ENCODE measurements at regions not wholly inside any gene's neighbourhood (a gene's known extent, or its start where the extent isn't known, plus 50 kb on each side); places are given as distances from the start of the nearest gene placed in this dataset.
"Not testable (repeated sequence)": the region's sequence is repeated elsewhere in the genome, so short reads cannot be mapped to it uniquely, and the experiment has no call there.

GRCh38 chr4:60938181-60938580, 261.9 kb upstream of the ADGRL3 start:
- no peak for DNase-seq

GRCh38 chr4:60938621-60939020, 261.5 kb upstream of the ADGRL3 start:
- DNase-seq = no peak

- no peak for DNase-seq
Measured at GRCh38 chr4:60944060-60944459, 256.1 kb upstream of the ADGRL3 start.

- no peak for DNase-seq
Measured at GRCh38 chr4:60945641-60946040, 254.5 kb upstream of the ADGRL3 start.

- no peak for DNase-seq
Measured at GRCh38 chr4:60948008-60948407, 252.1 kb upstream of the ADGRL3 start.

- DNase-seq = no peak
Measured at GRCh38 chr4:60952921-60953320, 247.2 kb upstream of the ADGRL3 start.

GRCh38 chr4:60953826-60954225, 246.3 kb upstream of the ADGRL3 start:
- no peak for DNase-seq

GRCh38 chr4:60962286-60962685, 237.8 kb upstream of the ADGRL3 start:
- no peak for DNase-seq

- DNase-seq = no peak
Measured at GRCh38 chr4:60981534-60981933, 218.6 kb upstream of the ADGRL3 start.

- no peak for DNase-seq
Measured at GRCh38 chr4:60989141-60989540, 211.0 kb upstream of the ADGRL3 start.

- DNase-seq = no peak
Measured at GRCh38 chr4:60992037-60992436, 208.1 kb upstream of the ADGRL3 start.

GRCh38 chr4:61003301-61003700, 196.8 kb upstream of the ADGRL3 start:
- DNase-seq = no peak

- DNase-seq = no peak
Measured at GRCh38 chr4:61004651-61005170, 195.4 kb upstream of the ADGRL3 start.

GRCh38 chr4:61011051-61011450, 189.1 kb upstream of the ADGRL3 start:
- DNase-seq = no peak

GRCh38 chr4:61011936-61012335, 188.2 kb upstream of the ADGRL3 start:
- not testable (repeated sequence) for DNase-seq

GRCh38 chr4:61024610-61025009, 175.5 kb upstream of the ADGRL3 start:
- DNase-seq = no peak

GRCh38 chr4:61027939-61028338, 172.2 kb upstream of the ADGRL3 start:
- no peak for DNase-seq

- no peak for DNase-seq
Measured at GRCh38 chr4:61036071-61036684, 163.9 kb upstream of the ADGRL3 start.

- no peak for DNase-seq
Measured at GRCh38 chr4:61041527-61041926, 158.6 kb upstream of the ADGRL3 start.

- DNase-seq = no peak
Measured at GRCh38 chr4:61044837-61045236, 155.3 kb upstream of the ADGRL3 start.

- no peak for DNase-seq
Measured at GRCh38 chr4:61049018-61049417, 151.1 kb upstream of the ADGRL3 start.

GRCh38 chr4:61067381-61067780, 132.7 kb upstream of the ADGRL3 start:
- DNase-seq = no peak

- DNase-seq = no peak
Measured at GRCh38 chr4:61068060-61068459, 132.1 kb upstream of the ADGRL3 start.

- no peak for DNase-seq
Measured at GRCh38 chr4:61068745-61069144, 131.4 kb upstream of the ADGRL3 start.

GRCh38 chr4:61070269-61070668, 129.9 kb upstream of the ADGRL3 start:
- no peak for DNase-seq
